Rectal smooth muscle tissue (tissue), 1 donor: ENCODE measurements at regions not wholly inside any gene's neighbourhood (a gene's known extent, or its start where the extent isn't known, plus 50 kb on each side); places are given as distances from the start of the nearest gene placed in this dataset.
"Not testable (repeated sequence)": the region's sequence is repeated elsewhere in the genome, so short reads cannot be mapped to it uniquely, and the experiment has no call there.

Experiments
- H3K27ac ChIP-seq: one replicate; pipeline ENCODE4 v1.7.0; 2013; ENCODE audit warnings: low read depth, low read length, inconsistent platforms
- H3K27me3 ChIP-seq: one replicate; pipeline ENCODE4 v1.7.0; 2013; ENCODE audit warnings: low read length; ENCODE audit not compliant: control insufficient read depth, insufficient read depth
- H3K36me3 ChIP-seq: one replicate; pipeline ENCODE4 v1.7.0; 2013; ENCODE audit warnings: low read length; ENCODE audit not compliant: control insufficient read depth, insufficient read depth
- H3K4me1 ChIP-seq: one replicate; pipeline ENCODE4 v1.7.0; 2013; ENCODE audit warnings: low read length; ENCODE audit not compliant: control insufficient read depth, insufficient read depth
- H3K4me3 ChIP-seq: one replicate; pipeline ENCODE4 v1.7.0; 2013; ENCODE audit warnings: low read length
- H3K9ac ChIP-seq: one replicate; pipeline ENCODE4 v1.7.0; 2013; ENCODE audit warnings: low read length

- Histone ChIP-seq H3K4me1 (no peaks in the 10 kb centered on the region), H3K27me3 (no peaks in the 10 kb centered on the region), H3K27ac (no peak overlapping the region), H3K4me3 (no peak overlapping the region), H3K9ac (no peak overlapping the region), H3K36me3 (no peaks in the 10 kb centered on the region)
Measured at GRCh38 chr1:79196211-79196610, 189.7 kb upstream of the ADGRL4 start.

- Histone ChIP-seq H3K4me1 (no peaks in the 10 kb centered on the region), H3K9ac (no peak overlapping the region), H3K27me3 (no peaks in the 10 kb centered on the region), H3K4me3 (no peak overlapping the region), H3K36me3 (no peaks in the 10 kb centered on the region), H3K27ac (no peak overlapping the region)
Measured at GRCh38 chr1:79193211-79194079, 186.9 kb upstream of the ADGRL4 start.

- no peaks in the 10 kb centered on the region for H3K27me3 ChIP-seq
- no peaks in the 10 kb centered on the region for H3K36me3 ChIP-seq
- H3K9ac ChIP-seq: no peak overlapping the region
- no peak overlapping the region for H3K27ac ChIP-seq
- no peak overlapping the region for H3K4me3 ChIP-seq
- no peaks in the 10 kb centered on the region for H3K4me1 ChIP-seq
Measured at GRCh38 chr1:79190074-79190473, 183.5 kb upstream of the ADGRL4 start.

- H3K9ac ChIP-seq: no peak overlapping the region
- H3K4me1 ChIP-seq: no peaks in the 10 kb centered on the region
- no peak overlapping the region for H3K4me3 ChIP-seq
- H3K27me3 ChIP-seq: no peaks in the 10 kb centered on the region
- H3K36me3 ChIP-seq: no peaks in the 10 kb centered on the region
- H3K27ac ChIP-seq: no peak overlapping the region
Measured at GRCh38 chr1:79188337-79188736, 181.8 kb upstream of the ADGRL4 start.

- no peaks in the 10 kb centered on the region for H3K27me3 ChIP-seq
- no peak overlapping the region for H3K27ac ChIP-seq
- no peaks in the 10 kb centered on the region for H3K36me3 ChIP-seq
- no peaks in the 10 kb centered on the region for H3K4me1 ChIP-seq
- no peak overlapping the region for H3K4me3 ChIP-seq
- no peak overlapping the region for H3K9ac ChIP-seq
Measured at GRCh38 chr1:79186260-79186659, 179.7 kb upstream of the ADGRL4 start.

- no peak overlapping the region for H3K27ac ChIP-seq
- H3K4me3 ChIP-seq: no peak overlapping the region
- no peaks in the 10 kb centered on the region for H3K36me3 ChIP-seq
- no peaks in the 10 kb centered on the region for H3K27me3 ChIP-seq
- no peaks in the 10 kb centered on the region for H3K4me1 ChIP-seq
- H3K9ac ChIP-seq: no peak overlapping the region
Measured at GRCh38 chr1:79177844-79178243, 171.3 kb upstream of the ADGRL4 start.

GRCh38 chr1:79161077-79161476 lies 154.5 kb upstream of the ADGRL4 start:
- Histone ChIP-seq H3K4me1 (no peaks in the 10 kb centered on the region), H3K4me3 (no peak overlapping the region), H3K9ac (no peak overlapping the region), H3K27me3 (no peaks in the 10 kb centered on the region), H3K36me3 (no peaks in the 10 kb centered on the region), H3K27ac (no peak overlapping the region)

GRCh38 chr1:79155991-79156390 lies 149.5 kb upstream of the ADGRL4 start:
- Histone ChIP-seq H3K27ac (no peak overlapping the region), H3K4me3 (no peak overlapping the region), H3K4me1 (no peaks in the 10 kb centered on the region), H3K27me3 (no peaks in the 10 kb centered on the region), H3K9ac (no peak overlapping the region), H3K36me3 (no peaks in the 10 kb centered on the region)

GRCh38 chr1:79151006-79151796 lies 144.7 kb upstream of the ADGRL4 start:
- no peaks in the 10 kb centered on the region for H3K4me1 ChIP-seq
- no peak overlapping the region for H3K9ac ChIP-seq
- H3K36me3 ChIP-seq: no peaks in the 10 kb centered on the region
- no peaks in the 10 kb centered on the region for H3K27me3 ChIP-seq
- no peak overlapping the region for H3K4me3 ChIP-seq
- H3K27ac ChIP-seq: no peak overlapping the region

- Histone ChIP-seq H3K4me3 (no peak overlapping the region), H3K4me1 (no peaks in the 10 kb centered on the region), H3K36me3 (no peaks in the 10 kb centered on the region), H3K27me3 (no peaks in the 10 kb centered on the region), H3K9ac (no peak overlapping the region), H3K27ac (no peak overlapping the region)
Measured at GRCh38 chr1:79150576-79150975, 144.0 kb upstream of the ADGRL4 start.

GRCh38 chr1:79138227-79138626 lies 131.7 kb upstream of the ADGRL4 start:
- H3K4me3 ChIP-seq, H3K9ac ChIP-seq, H3K4me1 ChIP-seq, H3K36me3 ChIP-seq, H3K27me3 ChIP-seq, H3K27ac ChIP-seq: not testable (repeated sequence)

GRCh38 chr1:79133774-79134364 lies 127.3 kb upstream of the ADGRL4 start:
- Histone ChIP-seq H3K36me3 (no peaks in the 10 kb centered on the region), H3K4me3 (no peak overlapping the region), H3K4me1 (no peaks in the 10 kb centered on the region), H3K27me3 (no peaks in the 10 kb centered on the region), H3K27ac (no peak overlapping the region), H3K9ac (no peak overlapping the region)
